ENCODE measurements at regions not wholly inside any gene's neighbourhood (a gene's known extent, or its start where the extent isn't known, plus 50 kb on each side); places are given as distances from the start of the nearest gene placed in this dataset.
"Not testable (repeated sequence)": the region's sequence is repeated elsewhere in the genome, so short reads cannot be mapped to it uniquely, and the experiment has no call there.

GRCh38 chr1:14366091-14367018, 232.1 kb upstream of the KAZN start:
- no peak for DNase-seq

- no peak for DNase-seq
Observed at GRCh38 chr1:14367451-14367850, 231.0 kb upstream of the KAZN start.

GRCh38 chr1:14369526-14370213, 228.8 kb upstream of the KAZN start:
- no peak for DNase-seq

GRCh38 chr1:14371771-14372497, 226.6 kb upstream of the KAZN start:
- no peak for DNase-seq

- DNase-seq, result no peak
Observed at GRCh38 chr1:14372526-14372925, 226.0 kb upstream of the KAZN start.

GRCh38 chr1:14373081-14373758, 225.3 kb upstream of the KAZN start:
- no peak for DNase-seq

- no peak for DNase-seq
Observed at GRCh38 chr1:14375226-14375625, 223.3 kb upstream of the KAZN start.

GRCh38 chr1:14377386-14377785, 221.1 kb upstream of the KAZN start:
- no peak for DNase-seq

GRCh38 chr1:14380408-14380807, 218.1 kb upstream of the KAZN start:
- DNase-seq, result no peak

- DNase-seq, result no peak
Observed at GRCh38 chr1:14390816-14391215, 207.7 kb upstream of the KAZN start.

- no peak for DNase-seq
Observed at GRCh38 chr1:14392161-14392858, 206.2 kb upstream of the KAZN start.

GRCh38 chr1:14392859-14393365, 205.6 kb upstream of the KAZN start:
- no peak for DNase-seq

- no peak for DNase-seq
Observed at GRCh38 chr1:14396100-14396499, 202.4 kb upstream of the KAZN start.

GRCh38 chr1:14403961-14404645, 194.4 kb upstream of the KAZN start:
- DNase-seq, result no peak

- DNase-seq, result no peak
Observed at GRCh38 chr1:14404862-14405301, 193.6 kb upstream of the KAZN start.

GRCh38 chr1:14412235-14412634, 186.2 kb upstream of the KAZN start:
- DNase-seq, result no peak

GRCh38 chr1:14413819-14414490, 184.5 kb upstream of the KAZN start:
- no peak for DNase-seq

- DNase-seq, result no peak
Observed at GRCh38 chr1:14415396-14415795, 183.1 kb upstream of the KAZN start.

GRCh38 chr1:14419778-14420218, 178.7 kb upstream of the KAZN start:
- DNase-seq, result not testable (repeated sequence)

- no peak for DNase-seq
Observed at GRCh38 chr1:14420686-14421085, 177.8 kb upstream of the KAZN start.
